Progenitor cell of endocrine pancreas (in vitro differentiated cells): ENCODE measurements at regions not wholly inside any gene's neighbourhood (a gene's known extent, or its start where the extent isn't known, plus 50 kb on each side); places are given as distances from the start of the nearest gene placed in this dataset.
"Not testable (repeated sequence)": the region's sequence is repeated elsewhere in the genome, so short reads cannot be mapped to it uniquely, and the experiment has no call there.

Experiments used
- DNase-seq: peaks from one replicate; pipeline ENCODE4 v3.0.0; 2021; ENCODE audit warnings: low spot score; ENCODE audit not compliant: unreplicated experiment
- H3K27ac Mint-ChIP-seq: 2 replicates; pipeline ENCODE4 v1.8.0; 2021; ENCODE audit warnings: mild to moderate bottlenecking, moderate library complexity, mixed read lengths
- H3K27me3 Mint-ChIP-seq: 2 replicates; pipeline ENCODE4 v1.8.0; 2021; ENCODE audit warnings: mixed read lengths
- H3K36me3 Mint-ChIP-seq: 2 replicates; pipeline ENCODE4 v1.8.0; 2022; ENCODE audit warnings: mixed read lengths; ENCODE audit not compliant: insufficient read depth
- H3K4me1 Mint-ChIP-seq: 2 replicates; pipeline ENCODE4 v1.8.0; 2021; ENCODE audit warnings: low read depth, mixed read lengths
- H3K4me3 Mint-ChIP-seq: 2 replicates; pipeline ENCODE4 v1.8.0; 2021; ENCODE audit warnings: low read depth, mild to moderate bottlenecking, moderate library complexity, mixed read lengths
- H3K9me3 Mint-ChIP-seq: 2 replicates; pipeline ENCODE4 v1.8.0; 2021; ENCODE audit warnings: low read depth, mixed read lengths
- TF ChIP-seq, protein P1 (sequence below): fragments of 200-600 bp; sonication (generic); IDR thresholded peaks from one replicate; pipeline ENCODE4 v1.5.0; 2021; ENCODE audit warnings: antibody characterized with exemption, mild to moderate bottlenecking; ENCODE audit not compliant: unreplicated experiment

DNA sequence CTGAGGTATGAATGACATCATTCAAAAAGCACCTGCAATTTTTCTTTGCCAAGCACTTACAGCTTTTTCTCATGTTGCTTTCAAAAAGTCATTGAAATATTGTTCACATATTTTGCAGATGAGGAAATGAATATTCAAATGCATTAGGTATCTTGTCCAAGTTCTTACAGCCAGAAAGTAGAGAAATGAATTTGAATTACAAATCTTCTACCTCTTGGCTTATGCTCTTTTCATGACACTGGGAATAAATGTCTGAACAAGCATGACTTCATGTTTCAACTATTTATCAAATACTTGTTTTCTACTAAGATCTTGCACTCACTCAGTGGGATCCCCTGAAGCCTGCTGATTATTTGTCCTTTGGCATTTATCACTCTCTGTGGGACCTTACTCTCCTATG, 267.2 kb upstream of the BTG1 start:
- TF ChIP-seq, protein P1, sequence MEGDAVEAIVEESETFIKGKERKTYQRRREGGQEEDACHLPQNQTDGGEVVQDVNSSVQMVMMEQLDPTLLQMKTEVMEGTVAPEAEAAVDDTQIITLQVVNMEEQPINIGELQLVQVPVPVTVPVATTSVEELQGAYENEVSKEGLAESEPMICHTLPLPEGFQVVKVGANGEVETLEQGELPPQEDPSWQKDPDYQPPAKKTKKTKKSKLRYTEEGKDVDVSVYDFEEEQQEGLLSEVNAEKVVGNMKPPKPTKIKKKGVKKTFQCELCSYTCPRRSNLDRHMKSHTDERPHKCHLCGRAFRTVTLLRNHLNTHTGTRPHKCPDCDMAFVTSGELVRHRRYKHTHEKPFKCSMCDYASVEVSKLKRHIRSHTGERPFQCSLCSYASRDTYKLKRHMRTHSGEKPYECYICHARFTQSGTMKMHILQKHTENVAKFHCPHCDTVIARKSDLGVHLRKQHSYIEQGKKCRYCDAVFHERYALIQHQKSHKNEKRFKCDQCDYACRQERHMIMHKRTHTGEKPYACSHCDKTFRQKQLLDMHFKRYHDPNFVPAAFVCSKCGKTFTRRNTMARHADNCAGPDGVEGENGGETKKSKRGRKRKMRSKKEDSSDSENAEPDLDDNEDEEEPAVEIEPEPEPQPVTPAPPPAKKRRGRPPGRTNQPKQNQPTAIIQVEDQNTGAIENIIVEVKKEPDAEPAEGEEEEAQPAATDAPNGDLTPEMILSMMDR, result no peak
- H3K36me3 Mint-ChIP-seq, result no peaks in the 10 kb centered on the region
- no peak overlapping the region for H3K4me3 Mint-ChIP-seq
- H3K9me3 Mint-ChIP-seq, result peaks cover 7% of the 10 kb centered on the region
- H3K4me1 Mint-ChIP-seq, result peaks cover 1% of the 10 kb centered on the region
- DNase-seq, result no peak
- H3K27me3 Mint-ChIP-seq, result no peaks in the 10 kb centered on the region
- H3K27ac Mint-ChIP-seq, result no peak overlapping the region

DNA sequence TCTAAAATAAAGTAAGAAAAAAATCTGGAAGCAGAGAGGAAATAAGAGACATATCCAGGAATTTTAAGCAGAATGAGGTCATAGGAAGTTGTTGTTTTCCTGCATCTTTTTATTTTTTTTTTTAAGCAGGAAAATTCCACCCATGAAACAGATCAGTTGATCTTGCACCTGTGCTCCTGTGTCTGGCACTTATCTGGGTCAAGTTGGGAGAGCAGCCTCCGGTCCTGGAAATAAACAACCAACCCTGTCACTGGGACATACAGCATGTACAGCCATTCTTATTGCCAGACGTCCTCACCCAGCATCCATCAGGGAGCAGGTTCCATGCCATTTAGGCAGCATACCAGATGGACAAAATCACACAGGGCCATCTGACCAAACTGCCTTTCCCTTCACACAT, 266.0 kb upstream of the BTG1 start:
- Mint-ChIP-seq H3K27me3 (no peaks in the 10 kb centered on the region), H3K9me3 (peaks cover 7% of the 10 kb centered on the region), H3K4me3 (no peak overlapping the region), H3K27ac (no peak overlapping the region), H3K4me1 (peaks cover 1% of the 10 kb centered on the region), H3K36me3 (no peaks in the 10 kb centered on the region)
- no peak for DNase-seq
- TF ChIP-seq, protein P1, result no peak

DNA sequence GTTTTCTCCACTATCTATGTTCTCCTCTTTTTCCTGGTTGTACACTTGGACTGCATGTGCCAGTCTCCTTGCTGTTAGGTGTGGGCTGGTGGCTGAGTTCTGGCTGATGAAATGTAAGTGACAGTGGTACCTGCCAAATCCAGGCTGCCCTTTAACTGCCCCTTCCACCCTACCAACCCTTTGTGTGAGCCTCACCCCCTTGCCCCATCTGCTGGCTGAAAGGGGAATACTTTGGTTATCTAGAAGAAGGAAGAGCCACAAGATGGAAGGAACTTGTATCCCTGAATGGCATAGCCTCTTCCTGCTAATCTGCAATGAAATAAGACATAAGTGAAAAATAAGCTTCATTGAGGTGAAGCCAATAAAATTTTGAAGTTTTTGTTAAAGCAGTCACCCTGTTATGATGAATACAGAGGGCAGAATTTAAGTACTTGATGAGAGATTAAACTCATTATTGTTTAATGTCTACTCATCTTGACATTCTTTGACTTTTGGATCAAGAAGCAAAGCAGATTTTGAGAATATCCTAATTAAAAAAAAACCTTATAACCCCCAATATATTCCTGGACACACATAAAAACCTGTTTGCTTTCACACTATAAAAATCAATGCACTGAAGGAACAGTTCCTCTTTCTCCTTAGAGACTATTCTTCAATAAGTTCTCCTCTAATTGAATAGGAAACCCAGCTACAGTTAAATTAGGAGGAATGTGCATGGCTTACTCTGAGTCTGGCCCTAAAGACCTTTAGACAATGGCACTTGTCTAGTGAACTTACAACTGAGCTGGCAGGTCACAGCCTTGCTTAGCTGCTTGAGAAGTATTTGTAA, 262.6 kb upstream of the BTG1 start:
- TF ChIP-seq, protein P1, result peak; percentile 40
- peaks cover 7% of the 10 kb centered on the region for H3K9me3 Mint-ChIP-seq
- no peaks in the 10 kb centered on the region for H3K27me3 Mint-ChIP-seq
- H3K27ac Mint-ChIP-seq, result no peak overlapping the region
- no peak overlapping the region for H3K4me3 Mint-ChIP-seq
- peaks cover 8% of the 10 kb centered on the region for H3K4me1 Mint-ChIP-seq
- no peak for DNase-seq
- H3K36me3 Mint-ChIP-seq, result no peaks in the 10 kb centered on the region

DNA sequence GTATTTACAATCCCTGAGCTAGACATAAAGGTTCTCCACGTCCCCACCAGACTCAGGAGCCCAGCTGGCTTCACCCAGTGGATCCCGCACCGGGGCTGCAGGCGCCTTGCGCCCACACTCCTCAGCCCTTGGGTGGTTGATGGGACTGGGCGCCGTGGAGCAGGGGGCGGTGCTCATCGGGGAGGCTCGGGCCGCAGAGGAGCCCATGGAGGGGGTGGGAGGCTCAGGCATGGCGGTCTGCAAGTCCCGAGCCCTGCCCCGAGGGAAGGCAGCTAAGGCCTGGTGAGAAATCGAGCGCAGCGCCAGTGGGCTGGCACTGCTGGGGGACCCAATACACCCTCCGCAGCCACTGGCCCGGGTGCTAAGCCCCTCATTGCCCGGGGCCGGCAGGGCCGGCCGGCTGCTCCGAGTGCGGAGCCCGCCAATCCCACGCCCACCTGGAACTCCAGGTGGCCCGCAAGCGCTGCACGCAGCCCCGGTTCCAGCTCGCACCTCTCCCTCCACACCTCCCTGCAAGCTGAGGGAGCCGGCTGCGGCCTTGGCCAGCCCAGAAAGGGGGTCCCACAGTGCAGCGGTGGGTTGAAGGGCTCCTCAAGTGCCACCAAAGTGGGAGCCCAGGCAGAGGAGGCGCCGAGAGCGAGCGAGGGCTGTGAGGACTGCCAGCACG, 260.9 kb upstream of the BTG1 start:
- H3K4me3 Mint-ChIP-seq, H3K4me1 Mint-ChIP-seq, H3K27me3 Mint-ChIP-seq, H3K9me3 Mint-ChIP-seq, H3K36me3 Mint-ChIP-seq, DNase-seq, H3K27ac Mint-ChIP-seq: not testable (repeated sequence)

- not testable (repeated sequence) for DNase-seq, H3K36me3 Mint-ChIP-seq, H3K4me1 Mint-ChIP-seq, H3K27me3 Mint-ChIP-seq, H3K9me3 Mint-ChIP-seq, H3K27ac Mint-ChIP-seq, H3K4me3 Mint-ChIP-seq
Measured at GRCh38 chr12:92405801-92406251, 260.2 kb upstream of the BTG1 start.

GRCh38 chr12:92404921-92405320, 259.3 kb upstream of the BTG1 start:
- Mint-ChIP-seq H3K4me1 (peaks cover 8% of the 10 kb centered on the region), H3K9me3 (peaks cover 7% of the 10 kb centered on the region), H3K27me3 (no peaks in the 10 kb centered on the region), H3K36me3 (no peaks in the 10 kb centered on the region), H3K4me3 (no peak overlapping the region), H3K27ac (no peak overlapping the region)
- TF ChIP-seq, protein P1, result no peak
- no peak for DNase-seq
